ENCODE measurements at regions not wholly inside any gene's neighbourhood (a gene's known extent, or its start where the extent isn't known, plus 50 kb on each side); places are given as distances from the start of the nearest gene placed in this dataset.
A peak's percentile ranks its signal among the peaks of the same experiment; 100 is the strongest.

GRCh38 chr6:14920276-14920675 lies 325.6 kb upstream of the JARID2 start:
- in situ Hi-C loops (cut with HindIII; ENCODE audit: low sequenced_read_pairs): no loop called here
- no peak for TF ChIP-seq CTCF (IDR thresholded peaks at IDR 0.05; ENCODE audit: low read depth, low read length)
- DNase-seq (ENCODE audit: low read depth, low spot score): no peak
- H3K4me3 ChIP-seq (ENCODE audit: low read depth, low read length): no peak overlapping the region

GRCh38 chr6:14921170-14921569 lies 324.7 kb upstream of the JARID2 start:
- H3K4me3 ChIP-seq (ENCODE audit: low read depth, low read length): no peak overlapping the region
- no peak for TF ChIP-seq CTCF (IDR thresholded peaks at IDR 0.05; ENCODE audit: low read depth, low read length)
- DNase-seq (ENCODE audit: low read depth, low spot score): no peak
- in situ Hi-C loops (cut with HindIII; ENCODE audit: low sequenced_read_pairs): no loop called here

- H3K4me3 ChIP-seq (ENCODE audit: low read depth, low read length): no peak overlapping the region
- TF ChIP-seq CTCF (IDR thresholded peaks at IDR 0.05; ENCODE audit: low read depth, low read length): no peak
- in situ Hi-C loops (cut with HindIII; ENCODE audit: low sequenced_read_pairs): no loop called here
- peak; percentile 40 for DNase-seq (ENCODE audit: low read depth, low spot score)
Observed at GRCh38 chr6:14921878-14922671, 323.8 kb upstream of the JARID2 start.

GRCh38 chr6:14922706-14923460 lies 323.0 kb upstream of the JARID2 start:
- no peak for DNase-seq (ENCODE audit: low read depth, low spot score)
- no peak overlapping the region for H3K4me3 ChIP-seq (ENCODE audit: low read depth, low read length)
- in situ Hi-C loops (cut with HindIII; ENCODE audit: low sequenced_read_pairs): no loop called here
- no peak for TF ChIP-seq CTCF (IDR thresholded peaks at IDR 0.05; ENCODE audit: low read depth, low read length)

GRCh38 chr6:14924126-14925024 lies 321.5 kb upstream of the JARID2 start:
- no peak overlapping the region for H3K4me3 ChIP-seq (ENCODE audit: low read depth, low read length)
- in situ Hi-C loops (cut with HindIII; ENCODE audit: low sequenced_read_pairs): no loop called here
- TF ChIP-seq CTCF (IDR thresholded peaks at IDR 0.05; ENCODE audit: low read depth, low read length): no peak
- no peak for DNase-seq (ENCODE audit: low read depth, low spot score)

GRCh38 chr6:14925025-14925698 lies 320.7 kb upstream of the JARID2 start:
- in situ Hi-C loops (cut with HindIII; ENCODE audit: low sequenced_read_pairs): no loop called here

More at GRCh38 chr6:14925025-14925698, 320.7 kb upstream of the JARID2 start:
- no peak for DNase-seq (ENCODE audit: low read depth, low spot score)
- H3K4me3 ChIP-seq (ENCODE audit: low read depth, low read length): no peak overlapping the region
- no peak for TF ChIP-seq CTCF (IDR thresholded peaks at IDR 0.05; ENCODE audit: low read depth, low read length)

Measured in astrocyte of the spinal cord (primary cell).